ENCODE measurements at regions not wholly inside any gene's neighbourhood (a gene's known extent, or its start where the extent isn't known, plus 50 kb on each side); places are given as distances from the start of the nearest gene placed in this dataset.
"Not testable (repeated sequence)": the region's sequence is repeated elsewhere in the genome, so short reads cannot be mapped to it uniquely, and the experiment has no call there.

DNA sequence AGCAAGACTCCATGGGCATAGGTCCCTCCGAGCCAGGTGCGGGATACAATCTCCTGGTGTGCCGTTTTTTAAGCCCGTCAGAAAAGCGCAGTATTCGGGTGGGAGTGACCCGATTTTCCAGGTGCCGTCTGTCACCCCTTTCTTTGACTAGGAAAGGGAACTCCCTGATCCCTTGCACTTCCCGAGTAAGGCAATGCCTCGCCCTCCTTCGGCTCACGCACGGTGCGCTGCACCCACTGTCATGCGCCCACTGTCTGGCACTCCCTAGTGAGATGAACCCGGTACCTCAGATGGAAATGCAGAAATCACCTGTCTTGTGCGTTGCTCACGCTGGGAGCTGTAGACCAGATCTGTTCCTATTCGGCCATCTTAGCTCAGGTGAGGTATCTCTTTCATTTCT is 344.1 kb upstream of the ZNF32 start:
- DNase-seq: not testable (repeated sequence)

DNA sequence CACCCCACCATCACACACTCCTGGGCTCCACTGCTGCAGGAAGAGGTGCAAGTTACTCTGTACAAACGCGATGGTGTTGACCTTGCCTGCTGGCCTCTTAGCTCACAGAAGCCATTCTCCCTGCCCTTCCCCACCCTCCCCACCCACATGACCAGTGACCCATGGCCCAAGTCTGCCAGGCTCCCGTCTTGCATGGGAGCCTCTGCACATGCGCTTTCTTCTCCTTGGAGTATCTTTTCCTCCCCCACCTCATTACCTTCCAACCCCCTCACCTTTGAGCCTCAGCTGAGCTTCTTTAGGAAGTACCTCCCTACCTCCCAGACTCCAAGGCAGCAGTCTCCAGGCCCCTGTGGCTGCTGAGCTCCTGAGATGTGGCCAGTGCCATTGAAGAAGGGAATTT is 337.7 kb upstream of the ZNF32 start:
- no peak for DNase-seq

DNA sequence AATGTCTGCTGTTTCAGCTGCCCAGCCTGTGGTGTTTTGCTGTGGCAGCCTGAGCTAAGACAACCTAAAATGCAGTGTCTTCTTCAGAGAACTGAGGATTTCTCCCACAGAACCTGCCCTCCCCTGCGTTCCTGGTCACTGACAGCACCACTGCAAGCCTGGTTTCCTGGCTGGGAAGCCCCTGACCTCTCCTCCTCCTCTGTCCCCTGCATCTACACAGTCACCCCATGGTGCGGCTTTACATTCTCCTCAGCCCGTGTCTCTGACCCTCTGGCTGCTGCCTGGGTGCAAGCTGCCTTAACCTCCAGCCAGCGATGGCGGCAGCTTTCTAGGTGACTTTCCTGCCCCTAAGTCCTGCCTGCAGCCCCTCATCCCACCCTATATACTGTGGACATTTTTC is 337.3 kb upstream of the ZNF32 start:
- DNase-seq: no peak

DNA sequence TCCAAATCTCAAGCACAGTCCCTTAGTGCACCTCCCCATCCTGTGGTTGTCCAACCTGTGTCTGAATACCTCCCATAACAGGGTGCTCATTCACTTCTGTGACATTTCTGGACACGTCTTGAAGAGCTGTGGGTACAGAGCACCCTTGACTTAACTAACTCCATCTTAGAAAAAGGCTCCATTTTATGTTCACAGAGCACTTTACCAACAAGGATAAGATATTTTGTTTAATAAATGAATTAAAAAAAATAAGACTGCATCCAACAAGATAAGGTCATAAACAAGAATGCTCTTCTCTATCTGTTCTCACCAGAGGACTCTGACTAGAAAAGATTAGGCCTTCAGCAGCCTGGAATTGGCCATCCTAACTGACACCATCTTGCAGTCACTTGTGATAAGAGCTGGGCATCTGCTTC is 335.2 kb upstream of the ZNF32 start:
- no peak for DNase-seq

DNA sequence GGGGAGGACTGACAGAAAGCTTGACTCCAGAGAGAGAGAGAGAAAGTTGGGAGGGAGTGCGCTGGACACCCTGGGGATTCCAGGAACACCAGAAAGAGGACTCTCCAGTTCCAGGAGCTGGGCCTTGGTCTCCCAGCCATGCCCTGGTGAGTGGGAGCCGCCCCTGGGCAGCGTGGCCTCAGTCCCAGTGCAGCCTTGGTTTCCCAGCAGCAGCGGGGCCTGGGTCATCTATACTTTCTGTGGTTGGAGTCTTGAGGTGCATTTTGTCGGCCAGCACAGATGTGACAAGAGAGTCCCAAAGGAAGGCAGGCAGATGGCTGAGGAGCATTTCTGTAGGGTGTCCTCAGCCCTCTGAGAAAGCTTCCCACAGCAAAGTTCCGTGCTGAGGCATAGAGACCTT is 334.7 kb upstream of the ZNF32 start:
- DNase-seq: no peak

DNA sequence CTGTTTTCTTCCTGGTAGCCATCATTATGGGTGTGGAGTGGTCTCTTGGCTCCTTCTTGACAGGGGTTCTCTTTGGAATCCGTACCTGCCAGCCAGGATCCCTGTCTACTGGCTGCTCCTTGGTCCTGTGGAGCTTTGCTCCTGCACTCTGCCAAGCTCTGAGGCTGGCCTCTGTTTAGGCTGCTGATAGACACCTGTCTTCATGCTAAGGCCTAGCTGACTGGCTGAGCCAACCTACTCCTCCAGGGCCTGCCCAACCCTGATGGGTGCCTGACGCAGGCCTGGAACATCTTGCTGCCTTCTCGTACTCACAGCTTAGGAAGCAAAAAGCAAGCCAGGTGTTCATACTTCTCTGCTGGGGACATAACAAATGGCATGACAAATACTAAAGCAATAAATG is 333.6 kb upstream of the ZNF32 start:
- no peak for DNase-seq

DNA sequence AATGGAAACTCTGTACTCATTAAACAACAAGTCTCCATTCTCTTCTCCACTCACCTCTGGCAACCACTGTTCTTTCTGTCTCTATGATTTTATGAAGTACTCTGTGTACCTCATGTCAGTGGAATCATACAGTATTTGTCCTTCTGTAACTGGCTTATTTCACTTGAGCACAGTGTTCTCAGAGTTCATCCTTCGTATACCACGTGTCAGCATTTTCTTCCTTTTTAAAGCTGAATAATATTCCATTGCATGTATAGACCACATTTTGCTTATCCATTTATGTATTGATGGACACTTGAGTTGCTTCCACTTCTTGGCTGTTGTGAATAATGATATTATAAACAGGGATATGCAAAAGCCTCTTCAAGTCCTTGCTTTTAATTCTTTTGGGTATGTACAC is 333.0 kb upstream of the ZNF32 start:
- DNase-seq: no peak

DNA sequence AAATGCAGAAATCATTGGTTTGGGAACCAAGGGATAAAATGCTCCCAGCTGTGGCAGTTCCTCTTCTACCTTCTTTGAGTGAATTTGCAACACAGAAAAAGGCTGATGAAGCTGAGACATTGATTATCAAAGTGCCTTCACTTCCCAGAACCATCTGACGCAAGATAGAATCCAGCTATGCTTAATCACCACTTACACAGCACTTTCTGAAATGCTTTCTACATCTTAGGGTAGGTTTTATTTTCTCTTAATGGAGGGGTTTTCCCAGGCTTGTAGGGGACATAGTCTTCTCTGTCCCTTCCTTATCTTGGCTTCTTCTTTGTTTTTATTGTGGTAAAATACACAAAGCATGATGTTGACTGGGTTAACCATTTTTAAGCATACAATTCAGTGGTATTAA is 332.6 kb upstream of the ZNF32 start:
- no peak for DNase-seq

DNA sequence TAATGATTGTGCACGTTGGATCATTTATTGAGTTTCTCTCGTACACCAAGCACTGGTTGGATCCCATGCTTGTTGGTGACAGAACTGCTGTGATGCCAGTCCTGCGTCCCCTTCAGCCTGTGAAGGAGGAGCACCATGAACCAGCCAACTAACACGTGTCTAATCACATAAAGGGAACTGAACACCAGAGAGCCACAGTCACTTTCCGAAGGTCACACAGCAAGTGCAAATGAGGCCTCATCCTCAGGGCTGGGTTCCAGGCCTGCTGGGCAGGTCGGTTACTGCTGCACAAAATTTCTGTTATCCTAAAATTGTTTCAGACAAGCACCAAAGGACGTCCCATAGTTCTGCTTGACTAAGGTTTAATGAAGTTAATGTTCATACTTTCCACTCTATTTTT is 332.0 kb upstream of the ZNF32 start:
- DNase-seq: no peak

DNA sequence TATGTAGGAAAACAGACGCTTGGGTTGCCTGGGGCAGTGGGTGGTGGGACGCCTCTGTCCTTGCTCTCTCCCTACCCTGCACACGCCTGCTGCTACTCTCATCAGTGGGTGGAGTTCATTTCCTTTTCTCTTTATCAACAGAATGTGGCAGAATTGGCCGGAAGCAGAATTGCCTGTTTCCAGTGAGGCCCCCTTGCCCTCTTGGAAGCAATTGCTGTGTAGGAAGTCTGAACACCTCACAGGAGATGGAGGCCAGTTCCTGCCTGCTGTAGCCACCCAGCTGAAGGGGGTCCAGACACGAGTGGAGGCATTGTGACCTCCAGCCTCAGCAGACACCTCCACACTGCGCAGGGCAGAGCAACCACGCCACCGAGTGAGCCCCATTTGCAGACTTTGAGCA is 331.6 kb upstream of the ZNF32 start:
- DNase-seq: no peak

DNA sequence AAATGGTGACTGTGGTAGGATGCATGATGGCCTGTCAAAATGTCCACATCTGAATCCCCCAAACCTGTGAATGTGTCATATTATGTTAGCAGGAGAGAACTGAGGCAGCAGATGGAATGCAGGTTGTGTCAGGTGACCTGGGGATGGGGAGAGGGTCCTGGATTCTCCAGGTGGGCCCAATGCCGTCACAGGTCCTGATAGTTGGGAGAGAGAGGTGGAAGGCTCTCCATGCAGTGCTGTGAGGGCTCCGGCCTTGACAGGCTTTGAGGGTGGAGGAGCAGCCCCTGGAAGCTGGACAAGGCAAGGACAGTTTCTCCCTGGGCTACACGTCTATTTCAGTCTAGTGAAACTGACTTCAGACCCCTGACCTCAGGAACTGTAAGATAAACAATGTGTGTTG is 330.9 kb upstream of the ZNF32 start:
- DNase-seq: no peak

DNA sequence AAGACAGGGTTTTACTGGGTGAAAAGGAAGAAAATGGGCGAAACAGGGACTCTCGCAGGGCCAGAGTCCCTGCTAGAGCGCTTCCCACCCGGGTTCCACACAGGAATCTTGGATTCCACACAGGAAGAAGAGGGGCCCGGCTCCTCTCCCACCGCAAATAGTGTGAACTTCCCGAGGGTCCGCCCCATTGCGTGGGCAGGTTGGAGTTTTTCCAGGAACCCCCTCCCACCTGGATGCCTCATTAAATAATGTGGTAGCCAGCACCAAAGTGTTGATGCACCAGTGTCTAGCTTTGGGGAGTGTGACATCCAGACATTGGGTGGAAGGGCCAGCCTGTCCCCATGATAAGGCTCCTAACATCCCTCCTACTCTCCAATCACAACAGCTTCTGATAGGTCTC is 330.3 kb upstream of the ZNF32 start:
- no peak for DNase-seq

DNA sequence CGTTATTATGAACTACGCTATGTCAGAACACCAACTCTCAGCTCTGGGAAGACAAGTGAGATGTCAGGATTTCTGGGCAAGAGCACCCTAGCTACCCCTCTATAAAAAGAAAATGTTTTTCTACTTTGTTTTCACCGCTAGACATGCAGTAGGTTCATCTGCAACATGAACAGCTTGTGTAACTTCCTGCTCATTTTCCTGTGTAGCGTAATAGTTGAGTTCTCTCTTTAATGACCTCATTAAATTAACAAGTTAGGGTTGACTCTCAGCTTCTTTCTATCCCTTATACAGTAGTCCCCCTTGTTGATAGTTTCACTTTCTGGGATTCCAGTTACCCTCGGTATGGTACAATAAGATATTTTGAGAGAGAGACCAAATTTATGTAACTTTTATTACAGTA is 329.4 kb upstream of the ZNF32 start:
- no peak for DNase-seq

DNA sequence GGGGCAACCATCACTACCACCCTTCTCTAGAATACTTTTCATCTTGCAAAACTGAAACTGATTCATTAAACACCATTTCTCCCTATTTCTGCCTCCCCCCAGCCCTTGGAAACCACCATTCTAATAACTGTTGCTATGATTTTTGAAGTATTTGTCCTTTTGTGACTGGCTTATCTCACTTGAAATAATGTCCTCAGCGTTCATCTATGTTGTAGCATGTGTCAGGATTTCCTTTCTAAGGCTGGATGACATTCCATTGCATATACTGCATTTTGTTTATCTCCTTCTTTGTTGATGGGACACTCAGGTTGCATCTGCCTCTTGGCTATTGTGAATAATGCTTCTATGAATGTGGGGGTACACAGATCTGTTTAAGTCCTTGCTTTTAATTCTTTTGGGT is 327.6 kb upstream of the ZNF32 start:
- no peak for DNase-seq

DNA sequence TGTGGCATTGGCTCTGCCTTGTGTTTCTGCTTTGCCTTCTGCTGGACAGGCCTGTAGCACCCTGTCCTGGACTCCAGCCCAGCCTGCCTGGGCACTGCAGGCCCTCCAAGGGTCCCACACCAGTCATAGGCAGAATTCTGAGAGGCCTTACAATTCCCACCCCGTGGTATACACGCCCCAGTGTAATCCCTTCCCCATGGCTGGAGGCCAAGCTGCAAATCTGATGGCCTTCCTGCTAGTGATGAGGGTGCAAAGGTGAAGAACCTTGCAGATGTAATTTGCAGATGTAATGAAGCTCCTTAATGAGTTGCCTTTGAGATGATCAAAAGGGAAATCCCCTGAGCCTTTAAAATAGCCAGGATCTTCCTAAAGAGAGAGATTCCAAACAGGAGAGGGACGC is 325.1 kb upstream of the ZNF32 start:
- DNase-seq: no peak

DNA sequence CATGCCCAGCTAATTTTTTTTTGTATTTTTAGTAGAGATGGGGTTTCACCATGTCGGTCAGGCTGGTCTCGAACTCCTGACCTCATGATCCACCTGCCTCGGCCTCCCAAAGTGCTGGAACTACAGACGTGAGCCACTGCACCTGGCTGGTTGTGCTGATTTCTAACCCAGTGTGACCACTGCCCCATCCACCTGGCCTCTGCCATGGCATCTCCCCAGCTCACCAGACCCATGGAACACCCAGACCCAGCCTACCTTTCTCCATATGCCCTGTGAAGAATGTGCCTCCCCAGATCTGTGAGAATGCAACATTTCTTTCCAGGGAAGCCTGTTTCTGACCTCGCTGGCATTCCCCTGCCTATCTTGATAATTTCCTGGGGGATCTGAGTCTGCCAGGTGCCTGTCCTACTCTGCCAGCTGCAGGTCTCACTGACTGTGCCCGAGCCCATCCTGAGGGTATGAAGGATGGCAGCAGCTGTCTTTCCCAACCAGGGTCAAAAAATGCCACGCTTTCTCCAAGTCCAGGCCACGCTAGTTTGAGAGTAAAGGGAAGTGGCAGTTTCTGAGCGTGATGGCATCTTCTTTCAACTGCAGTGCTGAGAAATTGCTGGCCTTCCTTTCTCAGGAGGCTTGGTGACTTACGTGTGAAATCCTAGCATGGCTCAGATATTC is 324.4 kb upstream of the ZNF32 start:
- DNase-seq: no peak

DNA sequence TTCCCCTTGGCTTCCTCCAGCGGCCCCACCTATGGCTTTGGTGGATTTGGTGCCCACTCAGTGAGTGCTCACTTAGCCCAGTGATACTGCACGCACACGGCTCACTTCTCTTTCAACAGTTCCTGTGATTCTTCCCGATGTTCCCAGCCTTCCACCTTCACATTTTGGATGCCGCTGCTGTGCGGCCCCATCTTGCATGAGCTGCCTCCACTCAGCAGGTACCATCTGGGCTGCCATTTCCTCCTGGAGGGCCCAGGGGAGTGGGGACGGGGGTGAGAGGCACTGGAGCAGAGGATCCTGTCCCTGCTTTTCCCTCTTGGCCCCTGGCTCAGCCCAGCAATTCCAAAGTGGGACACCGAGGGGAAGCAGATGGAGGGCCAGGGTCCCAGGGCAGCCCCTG is 323.3 kb upstream of the ZNF32 start:
- DNase-seq: no peak

DNA sequence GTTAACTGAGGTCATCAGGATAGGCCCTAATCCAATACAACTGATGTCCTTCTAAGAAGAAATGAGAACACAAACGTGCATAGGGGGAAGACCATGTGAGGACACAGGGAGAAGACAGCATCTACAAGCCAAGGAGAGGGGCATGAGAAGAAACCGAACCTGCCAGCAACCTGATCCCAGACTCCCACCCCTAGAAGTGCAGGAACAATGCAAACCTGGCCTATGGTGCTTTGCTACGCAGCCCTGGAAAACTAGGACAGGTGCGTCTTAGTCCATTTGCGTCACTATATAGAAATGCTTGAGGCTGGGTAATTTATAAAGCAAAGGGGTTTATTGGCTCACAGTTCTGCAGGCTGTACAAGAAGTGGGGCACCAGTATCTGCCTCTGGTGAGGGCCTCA is 322.6 kb upstream of the ZNF32 start:
- no peak for DNase-seq

DNA sequence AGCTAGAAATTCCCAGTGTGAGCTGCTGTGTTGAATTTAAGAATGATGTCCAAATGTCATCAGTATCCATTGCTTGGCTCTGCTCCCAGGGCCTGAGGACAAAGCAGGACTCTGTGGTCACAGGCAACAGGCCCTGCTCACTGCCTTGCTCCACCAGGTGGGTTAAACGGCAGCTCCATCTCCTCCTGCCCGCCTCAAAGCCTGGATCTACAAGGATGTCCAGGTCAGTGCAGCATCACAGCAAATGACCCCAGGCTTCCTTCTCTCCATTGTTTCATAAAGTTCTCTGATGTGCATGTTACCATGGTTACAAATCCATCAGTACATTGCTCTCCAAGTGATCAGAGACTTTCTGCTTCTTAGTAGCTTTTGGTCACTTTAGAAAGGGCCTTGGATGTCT is 322.0 kb upstream of the ZNF32 start:
- no peak for DNase-seq

DNA sequence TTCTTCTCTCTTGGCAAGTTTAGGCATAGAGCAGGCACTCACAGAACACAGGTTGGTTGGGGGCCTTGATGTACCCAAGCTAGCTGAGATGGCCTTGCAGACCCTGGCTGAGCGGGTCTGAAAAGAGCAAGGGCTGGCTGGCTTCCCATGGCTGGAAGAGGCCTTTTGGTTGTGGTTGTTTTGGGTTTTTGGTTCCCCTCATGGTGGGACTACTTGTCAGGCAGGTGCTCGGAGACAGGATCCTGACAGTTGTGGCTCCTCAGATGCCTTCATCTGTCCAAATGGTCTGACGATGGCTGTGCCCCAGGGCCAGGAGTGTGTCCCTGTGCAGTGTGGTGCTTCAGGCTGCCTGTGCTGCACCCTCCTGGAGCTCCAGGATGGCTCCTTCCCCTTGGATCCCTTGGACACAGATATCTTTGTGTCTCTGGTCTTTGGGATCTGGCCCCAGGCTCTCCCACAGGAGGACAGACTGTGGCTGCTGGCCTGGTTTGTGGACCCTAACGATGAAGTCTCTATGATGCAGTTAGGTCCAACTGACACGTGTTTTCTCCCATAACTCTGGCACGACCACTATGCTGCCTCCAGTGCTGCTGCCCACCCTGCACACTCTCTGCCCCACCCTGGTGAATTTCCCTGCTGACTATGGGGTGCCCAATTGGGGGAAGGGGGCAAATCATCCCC is 321.5 kb upstream of the ZNF32 start:
- no peak for DNase-seq

DNA sequence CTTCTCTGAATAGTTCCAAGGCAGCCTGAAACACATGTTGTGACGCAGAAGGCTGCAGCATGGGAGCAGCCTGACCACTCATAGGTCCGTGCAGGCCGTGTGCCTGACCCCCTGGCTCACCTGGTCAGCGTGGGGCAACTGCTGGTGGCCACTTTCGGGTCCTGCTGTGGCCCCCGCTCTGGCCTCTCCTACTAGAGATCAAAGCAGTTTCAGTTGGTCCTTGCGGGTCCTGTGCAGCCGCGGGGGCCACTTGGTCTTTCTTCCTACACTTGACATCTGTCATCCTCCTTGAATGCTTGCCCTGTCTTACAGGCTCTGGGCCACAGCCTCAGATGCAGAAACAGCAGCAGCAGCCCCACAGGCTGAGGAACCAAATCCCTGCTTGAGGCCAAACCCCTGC is 320.8 kb upstream of the ZNF32 start:
- DNase-seq: no peak

DNA sequence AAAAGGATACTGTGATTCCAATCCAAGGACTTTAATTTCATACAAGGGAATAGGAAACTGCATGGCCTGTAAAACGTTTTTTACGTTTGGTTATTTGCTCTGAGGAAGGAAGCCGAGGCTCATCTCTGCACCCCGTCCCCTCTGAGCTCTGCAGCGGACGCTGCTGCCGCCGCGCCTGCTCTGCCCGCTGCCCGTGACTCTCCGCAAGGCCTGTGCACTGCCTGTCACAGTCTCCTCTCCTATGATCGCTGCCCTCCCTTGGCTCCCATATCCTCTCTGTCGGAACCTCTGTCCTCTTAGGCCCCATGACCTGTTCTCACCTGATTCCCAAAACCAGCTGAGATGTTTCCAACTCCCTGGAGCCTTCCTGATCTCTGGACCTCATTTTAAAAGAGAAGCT is 320.3 kb upstream of the ZNF32 start:
- no peak for DNase-seq

DNA sequence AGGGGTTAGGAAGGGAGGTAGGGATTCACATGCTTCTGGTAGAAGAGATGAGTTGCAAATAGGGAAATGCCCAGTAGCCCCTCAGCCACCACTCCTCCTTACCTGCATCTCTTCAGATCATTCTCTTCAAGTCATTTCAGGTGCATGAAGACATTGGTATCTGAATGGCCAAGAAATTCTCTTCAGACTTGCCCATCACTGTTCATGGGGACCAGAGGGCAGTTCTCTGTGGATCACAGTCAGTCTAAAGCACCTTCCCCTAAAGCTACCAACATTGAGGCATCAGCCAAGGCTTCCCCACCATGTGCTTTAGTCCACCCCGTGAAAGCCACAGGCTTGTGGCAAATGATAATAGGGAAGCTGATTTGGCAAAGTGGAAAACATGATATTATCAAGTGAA is 319.4 kb upstream of the ZNF32 start:
- DNase-seq: no peak

DNA sequence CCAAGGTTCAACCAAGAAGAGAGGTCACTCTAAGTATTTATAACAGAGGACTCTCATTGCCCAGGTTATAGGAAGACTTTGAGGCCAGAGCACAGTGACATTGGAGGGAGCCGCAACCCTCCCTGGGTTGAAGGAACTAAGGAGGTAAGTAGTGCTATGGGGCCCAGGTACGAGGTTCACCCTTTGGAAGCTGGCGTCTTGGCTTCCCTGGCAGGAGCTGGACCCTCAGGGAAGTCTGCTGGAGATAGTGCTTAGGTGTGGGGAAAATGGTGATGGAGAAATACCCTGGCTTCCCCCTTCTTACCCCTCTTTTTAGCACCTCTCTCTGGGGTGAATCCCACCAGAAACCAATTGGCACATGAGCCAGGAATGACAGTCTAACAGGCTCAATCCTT is 317.9 kb upstream of the ZNF32 start:
- DNase-seq: no peak

DNA sequence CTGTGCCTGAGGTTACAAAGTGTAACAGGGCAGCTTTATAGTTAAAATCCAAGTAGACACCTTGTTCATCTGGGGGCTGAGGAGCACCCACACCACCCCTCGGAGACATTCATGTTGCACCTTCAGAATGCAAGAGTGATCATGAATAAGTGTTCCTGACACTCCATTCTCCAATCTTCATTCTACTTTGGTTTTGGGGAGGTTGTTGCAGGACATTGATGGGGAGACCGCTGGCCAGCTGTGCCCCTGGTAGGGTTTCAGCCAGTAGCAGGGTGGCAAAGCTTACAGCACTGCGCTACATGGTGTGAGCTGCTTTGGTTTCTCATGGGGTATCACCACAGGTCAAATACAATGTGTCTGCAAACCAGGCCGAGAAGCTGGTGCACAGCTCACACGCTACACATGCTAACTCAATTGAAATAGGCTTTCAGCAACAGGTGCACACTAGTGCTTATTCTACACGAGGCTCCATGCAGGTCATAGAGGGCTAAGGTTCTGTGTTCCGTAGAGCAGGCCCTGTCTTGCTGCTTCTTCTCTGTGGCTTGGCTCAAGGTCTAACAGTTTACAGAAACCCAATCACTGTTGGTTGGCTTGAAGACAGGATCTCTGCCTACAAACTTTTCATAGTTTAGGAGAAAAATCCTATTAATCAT is 317.4 kb upstream of the ZNF32 start:
- DNase-seq: no peak

All from activated CD4-positive, alpha-beta T cell treated with anti-CD3 and anti-CD28 coated beads, Interleukin-2, amount 50 U/mL, for 1 hour (primary cell).